VCaP (cell line): ENCODE measurements at regions not wholly inside any gene's neighbourhood (a gene's known extent, or its start where the extent isn't known, plus 50 kb on each side); places are given as distances from the start of the nearest gene placed in this dataset.
"Not testable (repeated sequence)": the region's sequence is repeated elsewhere in the genome, so short reads cannot be mapped to it uniquely, and the experiment has no call there.

Source experiments
- H3K27ac ChIP-seq: fragments of 450-650 bp; 2 replicates; pipeline ENCODE4 v1.5.1; 2017
- TF ChIP-seq, protein P1 (sequence below): fragments of 450-650 bp; conservative IDR thresholded peaks from 2 replicates; pipeline ENCODE4 v1.5.1; 2017; ENCODE audit warnings: mild to moderate bottlenecking, moderate library complexity

- no peak overlapping the region for H3K27ac ChIP-seq
- TF ChIP-seq, protein P1, sequence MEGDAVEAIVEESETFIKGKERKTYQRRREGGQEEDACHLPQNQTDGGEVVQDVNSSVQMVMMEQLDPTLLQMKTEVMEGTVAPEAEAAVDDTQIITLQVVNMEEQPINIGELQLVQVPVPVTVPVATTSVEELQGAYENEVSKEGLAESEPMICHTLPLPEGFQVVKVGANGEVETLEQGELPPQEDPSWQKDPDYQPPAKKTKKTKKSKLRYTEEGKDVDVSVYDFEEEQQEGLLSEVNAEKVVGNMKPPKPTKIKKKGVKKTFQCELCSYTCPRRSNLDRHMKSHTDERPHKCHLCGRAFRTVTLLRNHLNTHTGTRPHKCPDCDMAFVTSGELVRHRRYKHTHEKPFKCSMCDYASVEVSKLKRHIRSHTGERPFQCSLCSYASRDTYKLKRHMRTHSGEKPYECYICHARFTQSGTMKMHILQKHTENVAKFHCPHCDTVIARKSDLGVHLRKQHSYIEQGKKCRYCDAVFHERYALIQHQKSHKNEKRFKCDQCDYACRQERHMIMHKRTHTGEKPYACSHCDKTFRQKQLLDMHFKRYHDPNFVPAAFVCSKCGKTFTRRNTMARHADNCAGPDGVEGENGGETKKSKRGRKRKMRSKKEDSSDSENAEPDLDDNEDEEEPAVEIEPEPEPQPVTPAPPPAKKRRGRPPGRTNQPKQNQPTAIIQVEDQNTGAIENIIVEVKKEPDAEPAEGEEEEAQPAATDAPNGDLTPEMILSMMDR = no peak
Measured at GRCh38 chr3:147305533-147306250, 100.7 kb downstream of the ZIC4 start.

GRCh38 chr3:147304756-147305155 lies 101.6 kb downstream of the ZIC4 start:
- H3K27ac ChIP-seq = no peak overlapping the region
- TF ChIP-seq, protein P1 = no peak

DNA sequence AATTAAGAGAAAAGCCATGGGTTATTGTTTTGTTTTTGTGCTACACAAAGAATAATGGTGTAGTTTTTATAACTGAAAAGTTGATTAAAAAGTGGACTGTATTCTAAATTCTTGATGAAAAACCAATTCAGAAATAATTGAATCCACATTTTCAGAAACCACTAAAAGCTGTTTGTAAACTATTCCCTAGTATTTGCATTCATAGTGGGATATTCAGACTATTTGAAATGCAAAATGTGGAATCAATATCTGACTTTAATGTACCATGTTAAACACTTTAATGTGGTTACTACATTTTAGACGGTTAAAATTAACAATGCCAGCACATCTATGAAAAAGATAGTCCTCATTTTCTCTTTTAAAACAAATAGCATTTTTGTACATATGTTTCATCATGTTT lies 104.6 kb downstream of the ZIC4 start:
- H3K27ac ChIP-seq = no peak overlapping the region
- TF ChIP-seq, protein P1 = no peak

DNA sequence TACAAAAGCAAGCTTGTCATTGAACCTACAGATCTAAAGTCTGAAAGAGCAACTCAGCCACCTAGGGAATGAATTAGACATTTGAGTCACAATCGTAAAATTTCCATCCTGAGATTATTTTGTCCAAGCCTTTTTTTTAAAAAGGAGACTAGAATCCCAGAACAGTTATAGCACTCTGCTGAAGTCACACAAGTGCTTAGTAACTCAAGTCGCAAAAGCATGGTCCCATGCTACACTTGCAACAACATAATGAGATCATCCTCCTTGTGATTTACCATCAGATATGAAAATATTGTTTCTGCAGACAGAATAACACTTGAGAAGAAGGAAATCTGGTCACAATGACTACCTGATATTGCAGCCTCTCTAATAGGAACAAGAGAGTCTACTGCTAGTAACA lies 106.7 kb downstream of the ZIC4 start:
- H3K27ac ChIP-seq = no peak overlapping the region
- TF ChIP-seq, protein P1 = no peak

- TF ChIP-seq, protein P1 = no peak
- H3K27ac ChIP-seq = no peak overlapping the region
Measured at GRCh38 chr3:147298511-147298982, 107.8 kb downstream of the ZIC4 start.

- H3K27ac ChIP-seq = no peak overlapping the region
- TF ChIP-seq, protein P1 = no peak
Measured at GRCh38 chr3:147297761-147298350, 108.5 kb downstream of the ZIC4 start.

- H3K27ac ChIP-seq = not testable (repeated sequence)
Measured at GRCh38 chr3:147287370-147287769, 119.0 kb downstream of the ZIC4 start.

GRCh38 chr3:147269907-147270306 lies 136.4 kb downstream of the ZIC4 start:
- TF ChIP-seq, protein P1 = no peak
- no peak overlapping the region for H3K27ac ChIP-seq
